Anterior cingulate cortex (tissue), 58 donors: ENCODE measurements at regions not wholly inside any gene's neighbourhood (a gene's known extent, or its start where the extent isn't known, plus 50 kb on each side); places are given as distances from the start of the nearest gene placed in this dataset.
"Not testable (repeated sequence)": the region's sequence is repeated elsewhere in the genome, so short reads cannot be mapped to it uniquely, and the experiment has no call there.

Experiments used
- DNase-seq, 58 donors: peaks; one replicate each; lab custom pipeline; 2025; lab: John Stamatoyannopoulos, UW

- no peak for DNase-seq
These were observed 82.3 kb downstream of the MAGEE1 start for GRCh38 chrX:76509775-76510174.

- no peak for DNase-seq
These were observed 90.0 kb downstream of the MAGEE1 start for GRCh38 chrX:76517544-76517943.

- DNase-seq, result no peak
These were observed 93.0 kb downstream of the MAGEE1 start for GRCh38 chrX:76520273-76521054.

- not testable (repeated sequence) for DNase-seq
These were observed 108.2 kb downstream of the MAGEE1 start for GRCh38 chrX:76535675-76536074.

- no peak for DNase-seq
These were observed 111.3 kb downstream of the MAGEE1 start for GRCh38 chrX:76538860-76539259.

GRCh38 chrX:76543381-76543780 is 115.9 kb downstream of the MAGEE1 start:
- not testable (repeated sequence) for DNase-seq

GRCh38 chrX:76550016-76550415 is 122.5 kb downstream of the MAGEE1 start:
- DNase-seq, result no peak

- DNase-seq, result no peak
These were observed 127.8 kb downstream of the MAGEE1 start for GRCh38 chrX:76555269-76555668.

GRCh38 chrX:76555816-76556215 is 128.3 kb downstream of the MAGEE1 start:
- no peak for DNase-seq

- not testable (repeated sequence) for DNase-seq
These were observed 137.3 kb downstream of the MAGEE1 start for GRCh38 chrX:76564842-76565241.

- no peak for DNase-seq
These were observed 177.9 kb downstream of the MAGEE1 start for GRCh38 chrX:76605390-76605789.

GRCh38 chrX:76617020-76617419 is 189.5 kb downstream of the MAGEE1 start:
- DNase-seq, result peak in 1 of 58 donors; percentile 0

GRCh38 chrX:76643590-76643989 is 216.1 kb downstream of the MAGEE1 start:
- no peak for DNase-seq

- not testable (repeated sequence) for DNase-seq
These were observed 223.9 kb downstream of the MAGEE1 start for GRCh38 chrX:76651369-76651768.

- no peak for DNase-seq
These were observed 230.0 kb downstream of the MAGEE1 start for GRCh38 chrX:76657499-76657898.
